Breast epithelium (tissue), 4 donors: ENCODE measurements at regions not wholly inside any gene's neighbourhood (a gene's known extent, or its start where the extent isn't known, plus 50 kb on each side); places are given as distances from the start of the nearest gene placed in this dataset.

Experiments used
- DNase-seq, 2 donors: peaks; one replicate each; pipeline ENCODE4 v3.0.0-alpha.2; 2019; ENCODE audit warnings: low spot score in 2 of 2
- H3K27ac ChIP-seq, 2 donors: fragments of 200-600 bp; sonication (generic) in 1 of 2; one replicate each; pipeline ENCODE4 v1.5.1; 2016 to 2019; ENCODE audit warnings: mild to moderate bottlenecking in 1 of 2
- H3K27me3 ChIP-seq, 2 donors: fragments of 200-600 bp; sonication (generic) in 1 of 2; one replicate each; pipeline versions ENCODE4 v1.5.1 to v1.6.0; 2017 to 2019; ENCODE audit warnings: control low read depth in 1 of 2, mild to moderate bottlenecking in 1 of 2
- H3K36me3 ChIP-seq: fragments of 200-600 bp; one replicate; pipeline ENCODE4 v1.5.1; 2019
- H3K4me1 ChIP-seq, 2 donors: fragments of 200-600 bp; sonication (generic); one replicate each; pipeline ENCODE4 v1.5.1; 2016 to 2019; ENCODE audit warnings: control low read depth in 1 of 2
- H3K4me3 ChIP-seq, 3 donors: fragments of 200-600 bp; sonication (generic); 1 replicate in 2 of 3; 2 replicates in 1 of 3; pipeline ENCODE4 v1.5.1; 2016 to 2019; ENCODE audit warnings: mild to moderate bottlenecking in 3 of 3, moderate library complexity in 2 of 3
- H3K9me3 ChIP-seq, 2 donors: fragments of 200-600 bp; sonication (generic) in 1 of 2; one replicate each; pipeline ENCODE4 v1.5.1; 2016 to 2019; ENCODE audit warnings: control low read depth in 1 of 2
- CTCF ChIP-seq, 3 donors: fragments of 450-650 bp; IDR thresholded peaks; one replicate each; pipeline ENCODE4 v1.5.1; 2016 to 2017; ENCODE audit warnings: antibody characterized with exemption in 3 of 3, mild to moderate bottlenecking in 3 of 3, moderate library complexity in 3 of 3
- POLR2A ChIP-seq: fragments of 450-650 bp; IDR thresholded peaks from one replicate; pipeline ENCODE4 v1.6.1; 2016; ENCODE audit warnings: antibody characterized with exemption, mild to moderate bottlenecking, moderate library complexity
- POLR2AphosphoS5 ChIP-seq, 3 donors: sonication (generic); formaldehyde crosslinking; IDR thresholded peaks; one replicate each; pipeline ENCODE4 v1.6.1; 2017; ENCODE audit warnings: antibody characterized with exemption in 3 of 3
- intact Hi-C: fragments of 100-400 bp; cut with DNase I; formaldehyde crosslinking; loops from one replicate; pipeline ENCODE4 v1.15.1; 2023; ENCODE audit warnings: low total_unique reads

DNA sequence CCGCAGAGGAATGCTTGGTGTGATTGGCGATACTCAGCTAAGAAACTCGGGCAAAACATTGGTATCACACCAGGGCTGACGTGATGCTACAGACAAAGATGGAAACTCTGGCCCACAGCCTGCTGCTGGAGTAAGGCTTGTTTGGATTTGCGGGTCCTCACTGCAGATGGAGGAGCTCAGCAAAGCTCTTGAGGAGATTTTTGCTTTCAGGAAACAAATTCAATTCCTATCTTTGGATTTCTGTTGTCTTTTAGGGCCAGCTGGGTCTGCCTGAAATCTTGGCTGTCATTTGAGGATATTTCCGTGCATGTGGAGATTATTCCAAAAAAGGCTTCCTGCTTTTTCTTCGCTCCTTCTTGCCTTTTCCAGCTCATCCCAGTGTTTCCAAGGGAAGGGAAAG lies 475.8 kb downstream of the TSN start:
- Histone ChIP-seq H3K4me1 (no peaks in the 10 kb centered on the region), H3K4me3 (no peak overlapping the region), H3K27ac (no peak overlapping the region), H3K27me3 (no peaks in the 10 kb centered on the region), H3K9me3 (no peaks in the 10 kb centered on the region), H3K36me3 (no peaks in the 10 kb centered on the region)
- DNase-seq, result no peak
- intact Hi-C loops, result no loop called here
- no peak for TF ChIP-seq POLR2AphosphoS5 (IDR thresholded peaks at IDR 0.05)
- TF ChIP-seq POLR2A, result no peak
- no peak for TF ChIP-seq CTCF (IDR thresholded peaks at IDR 0.05)

DNA sequence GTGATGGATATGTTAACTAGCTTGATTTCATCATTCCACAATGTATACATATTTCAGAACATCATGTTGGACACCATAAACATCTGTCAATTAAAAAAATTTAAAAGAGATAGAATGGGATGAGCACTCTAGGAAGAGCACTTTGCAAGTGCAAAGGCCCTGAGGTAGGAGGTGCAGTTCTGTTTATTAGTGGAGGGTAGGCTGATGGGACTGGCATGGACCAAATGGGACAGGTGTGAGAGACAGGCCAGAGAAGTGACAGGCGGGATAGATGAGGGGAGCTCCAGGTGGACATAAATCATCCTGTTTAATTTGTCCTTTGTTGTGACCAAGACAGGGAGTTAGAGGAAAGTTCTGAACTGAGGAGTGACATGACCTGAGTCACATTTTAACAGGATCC lies 477.9 kb downstream of the TSN start:
- no peak overlapping the region for H3K4me3 ChIP-seq
- H3K36me3 ChIP-seq, result no peaks in the 10 kb centered on the region
- intact Hi-C loops, result no loop called here
- H3K27me3 ChIP-seq, result no peaks in the 10 kb centered on the region
- no peaks in the 10 kb centered on the region for H3K9me3 ChIP-seq
- H3K27ac ChIP-seq, result no peak overlapping the region
- TF ChIP-seq POLR2A (no peak), POLR2AphosphoS5 (IDR thresholded peaks at IDR 0.05) (no peak), CTCF (IDR thresholded peaks at IDR 0.05) (no peak)
- H3K4me1 ChIP-seq, result no peaks in the 10 kb centered on the region
- DNase-seq, result no peak

DNA sequence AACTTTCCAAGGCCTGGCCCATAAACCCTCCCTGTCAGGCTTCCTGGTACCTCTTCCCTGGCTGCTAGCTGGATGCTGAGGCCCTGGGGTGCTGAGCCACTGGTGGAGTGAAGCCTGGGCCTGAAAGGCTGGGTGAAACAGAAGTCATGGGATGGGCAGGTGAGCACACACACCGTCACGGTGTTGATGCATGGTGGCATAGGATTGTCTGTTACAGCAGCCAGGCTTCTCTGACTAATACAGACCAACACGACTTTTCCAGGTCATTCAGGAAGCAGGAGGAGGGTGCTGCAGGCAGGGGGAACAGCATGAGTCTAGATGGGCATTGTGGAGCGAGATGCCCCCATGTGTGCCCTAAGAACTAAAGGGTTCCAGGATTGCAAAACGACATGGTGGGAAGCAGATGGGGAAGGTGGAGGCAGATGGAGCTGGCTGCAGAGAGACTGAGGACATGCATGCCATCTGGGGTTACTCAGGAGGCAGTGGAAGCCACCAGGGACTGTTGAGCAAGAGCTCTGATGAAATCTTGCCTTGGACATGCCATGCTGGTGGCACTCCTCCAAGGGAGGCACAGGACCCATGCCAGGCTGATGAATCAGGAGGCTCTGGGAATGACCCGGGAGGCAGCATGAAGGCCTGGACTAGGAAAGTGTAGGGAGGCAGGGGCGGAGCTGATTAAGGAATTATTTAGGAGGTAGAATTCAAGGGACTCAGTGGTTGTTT lies 480.9 kb downstream of the TSN start:
- H3K4me3 ChIP-seq, result no peak overlapping the region
- no peak overlapping the region for H3K27ac ChIP-seq
- intact Hi-C loops, result no loop called here
- TF ChIP-seq POLR2A, result no peak
- no peak for TF ChIP-seq POLR2AphosphoS5 (IDR thresholded peaks at IDR 0.05)
- no peak for TF ChIP-seq CTCF (IDR thresholded peaks at IDR 0.05)
- peak in 1 of 2 donors; percentile 22 for DNase-seq
- H3K4me1 ChIP-seq, result no peaks in the 10 kb centered on the region
- H3K9me3 ChIP-seq, result no peaks in the 10 kb centered on the region
- no peaks in the 10 kb centered on the region for H3K27me3 ChIP-seq
- no peaks in the 10 kb centered on the region for H3K36me3 ChIP-seq

DNA sequence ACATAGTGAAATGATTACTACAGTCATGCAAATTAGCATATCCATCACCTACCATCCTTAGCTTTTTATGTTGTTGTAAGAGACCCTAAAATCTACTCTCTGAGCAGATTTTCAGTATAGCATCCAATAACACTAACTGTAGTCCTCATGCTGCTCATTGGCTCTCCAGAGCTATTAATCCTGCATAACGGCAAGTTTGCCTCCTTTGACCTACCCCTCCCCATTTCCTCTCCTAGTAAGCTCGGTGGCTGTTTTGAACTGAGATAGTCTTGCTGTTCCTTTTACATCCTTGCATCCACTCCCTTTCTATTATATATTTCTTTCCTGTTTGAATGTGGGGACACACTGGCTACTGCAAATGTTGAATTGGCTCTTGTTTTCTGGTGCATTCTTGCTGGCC lies 481.5 kb downstream of the TSN start:
- Histone ChIP-seq H3K36me3 (no peaks in the 10 kb centered on the region), H3K27ac (no peak overlapping the region), H3K4me1 (no peaks in the 10 kb centered on the region), H3K27me3 (peaks cover 0 to 5% of the 10 kb centered on the region in 2 donors), H3K4me3 (no peak overlapping the region), H3K9me3 (no peaks in the 10 kb centered on the region)
- intact Hi-C loops, result no loop called here
- DNase-seq, result no peak
- no peak for TF ChIP-seq CTCF (IDR thresholded peaks at IDR 0.05)
- no peak for TF ChIP-seq POLR2A

DNA sequence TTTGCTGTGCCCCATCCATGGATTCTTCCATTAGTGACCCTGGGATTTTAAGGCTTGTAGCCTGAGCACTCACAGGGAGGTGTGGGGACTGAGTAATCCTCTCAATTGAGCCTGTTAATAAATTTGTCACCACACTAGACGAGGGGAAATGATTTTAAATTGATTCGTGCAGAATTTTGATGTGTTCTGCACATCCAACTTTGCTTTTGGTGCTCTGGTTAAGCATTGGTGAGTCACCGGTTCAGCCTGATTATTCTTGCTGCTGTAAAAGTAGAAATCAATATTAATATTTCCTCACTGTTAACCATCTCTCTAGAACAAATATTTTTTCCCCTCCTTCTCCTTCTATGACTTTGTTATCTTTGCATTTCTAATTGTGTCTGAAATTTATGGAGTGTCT lies 482.0 kb downstream of the TSN start:
- TF ChIP-seq CTCF (IDR thresholded peaks at IDR 0.05) (no peak), POLR2A (no peak), POLR2AphosphoS5 (IDR thresholded peaks at IDR 0.05) (no peak)
- intact Hi-C loops, result no loop called here
- H3K27ac ChIP-seq, result no peak overlapping the region
- H3K9me3 ChIP-seq, result no peaks in the 10 kb centered on the region
- peaks cover 0 to 5% of the 10 kb centered on the region in 2 donors for H3K27me3 ChIP-seq
- H3K4me1 ChIP-seq, result no peaks in the 10 kb centered on the region
- H3K36me3 ChIP-seq, result no peaks in the 10 kb centered on the region
- H3K4me3 ChIP-seq, result no peak overlapping the region
- no peak for DNase-seq
